IPS-20b (cell line): ENCODE measurements at regions not wholly inside any gene's neighbourhood (a gene's known extent, or its start where the extent isn't known, plus 50 kb on each side); places are given as distances from the start of the nearest gene placed in this dataset.
"Not testable (repeated sequence)": the region's sequence is repeated elsewhere in the genome, so short reads cannot be mapped to it uniquely, and the experiment has no call there.

Source experiments
- H3K27ac ChIP-seq: one replicate; pipeline ENCODE4 v1.5.1; 2013; ENCODE audit warnings: low read length
- H3K27me3 ChIP-seq: 2 replicates; pipeline ENCODE4 v1.6.1; 2013; ENCODE audit warnings: mild to moderate bottlenecking, low read length, inconsistent platforms; ENCODE audit not compliant: insufficient read depth
- H3K36me3 ChIP-seq: 2 replicates; pipeline ENCODE4 v1.6.1; 2013; ENCODE audit warnings: low read depth, mild to moderate bottlenecking, inconsistent platforms, low read length, moderate library complexity; ENCODE audit not compliant: insufficient read depth
- H3K4me1 ChIP-seq: 2 replicates; pipeline ENCODE4 v1.6.1; 2013; ENCODE audit warnings: mild to moderate bottlenecking, control low read depth, inconsistent platforms, low read length, moderate library complexity; ENCODE audit not compliant: insufficient read depth
- H3K4me3 ChIP-seq: 2 replicates; pipeline ENCODE4 v1.5.1; 2013; ENCODE audit warnings: mild to moderate bottlenecking, low read length, inconsistent platforms
- H3K9ac ChIP-seq: 2 replicates; pipeline ENCODE4 v1.6.1; 2013; ENCODE audit warnings: low read depth, mild to moderate bottlenecking, inconsistent platforms, low read length, moderate library complexity
- H3K9me3 ChIP-seq: 2 replicates; pipeline ENCODE4 v1.6.1; 2013; ENCODE audit warnings: mild to moderate bottlenecking, low read depth, low read length, inconsistent platforms; ENCODE audit not compliant: insufficient read depth

DNA sequence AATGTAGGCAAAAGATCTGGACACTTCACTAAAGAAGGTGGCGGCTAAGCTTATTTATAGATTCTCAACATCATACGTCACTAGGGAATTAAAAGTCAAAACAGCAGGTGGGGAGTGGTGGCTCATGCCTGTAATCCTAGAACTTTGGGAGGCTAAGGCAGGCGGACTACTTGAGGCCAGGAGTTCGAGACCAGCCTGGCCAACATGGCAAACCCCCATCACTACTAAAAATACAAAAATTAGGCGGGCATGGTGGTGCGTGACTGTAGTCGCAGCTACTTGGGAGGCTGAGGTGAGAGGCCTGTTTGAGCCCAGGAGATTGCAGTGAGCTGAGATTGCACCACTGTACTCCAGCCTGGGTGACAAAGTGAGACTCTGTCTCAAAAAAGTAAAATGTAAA lies 74.6 kb downstream of the GPX5 start:
- Histone ChIP-seq H3K36me3 (no peaks in the 10 kb centered on the region), H3K4me3 (no peak overlapping the region), H3K27me3 (no peaks in the 10 kb centered on the region), H3K9ac (no peak overlapping the region), H3K27ac (no peak overlapping the region), H3K4me1 (no peaks in the 10 kb centered on the region), H3K9me3 (no peaks in the 10 kb centered on the region)

DNA sequence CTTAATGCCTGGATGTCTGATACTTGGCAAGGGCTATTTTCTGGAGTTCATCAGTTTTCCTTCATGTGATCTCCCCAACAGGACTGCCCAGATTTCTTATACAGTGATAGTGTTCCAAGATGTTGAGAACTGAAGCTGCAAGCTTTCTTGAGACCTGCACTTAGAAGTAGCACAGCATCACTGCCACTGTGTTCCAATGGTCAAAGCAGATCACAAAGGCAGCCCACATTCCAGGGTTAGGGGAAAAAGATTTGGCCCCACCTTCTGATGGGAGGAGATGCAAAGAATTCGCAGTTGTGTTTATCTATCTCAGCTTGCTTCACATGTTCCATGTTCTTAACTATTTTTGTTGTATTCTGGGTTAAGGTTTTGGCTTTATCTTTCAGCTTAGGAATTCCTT lies 78.2 kb downstream of the GPX5 start:
- H3K4me3 ChIP-seq: no peak overlapping the region
- H3K9me3 ChIP-seq: no peaks in the 10 kb centered on the region
- H3K36me3 ChIP-seq: no peaks in the 10 kb centered on the region
- 0 out of 2 replicates have a peak, but pooled peaks cover 5% of the 10 kb centered on the region for H3K4me1 ChIP-seq
- H3K27ac ChIP-seq: no peak overlapping the region
- no peaks in the 10 kb centered on the region for H3K27me3 ChIP-seq
- H3K9ac ChIP-seq: no peak overlapping the region

DNA sequence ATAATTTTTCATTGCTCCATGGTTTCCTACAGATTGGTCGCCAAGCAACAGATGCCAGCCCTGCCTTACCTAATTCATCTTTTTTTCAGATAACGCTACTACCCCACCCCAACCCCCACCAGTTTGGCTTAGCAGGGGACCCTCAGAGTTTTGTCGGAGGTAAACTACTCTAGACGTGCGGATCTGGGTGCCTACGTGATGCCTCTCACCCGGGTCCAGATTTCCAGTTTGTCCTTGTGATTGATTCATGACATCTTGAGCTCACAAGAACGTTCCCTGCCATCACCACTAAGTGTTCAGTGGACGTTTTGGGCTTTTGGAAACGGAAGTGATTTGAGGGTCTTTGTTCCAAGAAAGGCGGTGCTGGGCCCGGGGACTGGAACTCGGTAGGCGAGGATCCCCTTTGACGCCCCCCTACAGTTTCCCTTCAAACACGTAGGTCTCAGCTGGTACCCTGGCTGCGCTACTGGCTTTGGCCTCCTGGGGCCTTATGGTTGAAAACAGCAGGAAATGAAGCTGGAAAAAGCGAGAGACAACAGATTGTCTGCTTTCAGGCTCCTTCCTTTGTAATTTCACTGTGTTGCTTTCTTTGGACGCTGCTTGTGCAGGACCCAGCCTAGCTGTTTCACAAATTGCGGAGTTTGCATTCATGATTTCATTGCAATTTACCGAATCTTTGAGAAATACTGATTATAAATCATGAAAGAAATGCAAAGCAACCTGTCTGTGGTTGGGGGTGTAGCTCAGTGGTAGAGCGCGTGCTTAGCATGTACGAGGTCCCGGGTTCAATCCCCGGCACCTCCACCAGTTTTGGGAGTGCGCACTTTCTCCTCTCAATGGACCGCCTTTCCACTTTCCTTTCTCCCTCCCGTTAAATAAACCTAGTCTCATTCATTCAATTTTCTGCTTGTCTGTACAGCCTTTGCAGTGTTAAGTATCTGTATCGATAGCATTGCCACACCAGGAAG lies 81.0 kb downstream of the GPX5 start:
- Histone ChIP-seq H3K27me3 (no peaks in the 10 kb centered on the region), H3K27ac (no peak overlapping the region), H3K4me1 (0 out of 2 replicates have a peak, but pooled peaks cover 5% of the 10 kb centered on the region), H3K36me3 (no peaks in the 10 kb centered on the region), H3K9me3 (no peaks in the 10 kb centered on the region), H3K9ac (peak overlapping the region; percentile 46; the same call in 1 of the 2 replicates), H3K4me3 (peak overlapping the region; percentile 87)

DNA sequence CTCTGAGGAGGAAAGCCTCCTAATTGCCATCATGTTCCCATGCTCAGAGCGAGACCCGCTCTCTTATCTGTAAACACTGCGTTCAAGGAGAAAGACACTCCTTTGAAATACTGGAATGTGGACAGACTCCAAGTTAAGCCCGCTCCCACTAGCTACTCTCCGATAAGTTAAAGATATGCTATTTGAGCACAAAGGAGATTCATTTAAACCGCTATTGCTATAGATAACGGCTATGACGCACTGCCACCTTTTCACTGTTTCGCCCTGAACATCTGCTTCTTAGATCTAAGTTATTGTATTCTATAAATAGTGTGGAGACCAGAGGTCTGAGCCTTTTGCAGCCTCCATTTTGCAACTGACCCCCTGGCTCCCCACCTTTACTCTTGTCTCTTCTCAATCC lies 82.3 kb downstream of the GPX5 start:
- no peak overlapping the region for H3K9ac ChIP-seq
- H3K27me3 ChIP-seq: no peaks in the 10 kb centered on the region
- no peak overlapping the region for H3K4me3 ChIP-seq
- H3K27ac ChIP-seq: no peak overlapping the region
- 0 out of 2 replicates have a peak, but pooled peaks cover 5% of the 10 kb centered on the region for H3K4me1 ChIP-seq
- no peaks in the 10 kb centered on the region for H3K9me3 ChIP-seq
- no peaks in the 10 kb centered on the region for H3K36me3 ChIP-seq

DNA sequence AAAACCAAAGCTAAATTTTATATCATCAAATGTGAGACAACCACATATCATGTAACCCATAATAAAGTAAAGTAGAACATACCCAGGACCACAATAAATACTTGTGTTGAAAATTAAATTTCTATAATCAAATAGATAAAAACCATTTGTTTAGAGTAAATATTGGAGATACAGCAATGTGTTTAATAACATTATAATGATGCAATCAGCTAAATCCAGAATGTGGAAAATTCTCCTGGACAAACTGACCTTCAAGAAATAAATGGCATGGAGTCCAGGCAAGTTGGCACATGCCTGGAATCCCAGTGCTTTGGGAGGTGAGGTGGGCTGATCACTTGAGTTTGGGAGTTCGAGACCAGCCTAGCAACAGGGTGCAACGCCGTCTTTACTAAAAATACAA lies 84.0 kb downstream of the GPX5 start:
- H3K27me3 ChIP-seq: no peaks in the 10 kb centered on the region
- no peaks in the 10 kb centered on the region for H3K36me3 ChIP-seq
- H3K27ac ChIP-seq: no peak overlapping the region
- no peaks in the 10 kb centered on the region for H3K9me3 ChIP-seq
- H3K9ac ChIP-seq: no peak overlapping the region
- no peak overlapping the region for H3K4me3 ChIP-seq
- H3K4me1 ChIP-seq: 0 out of 2 replicates have a peak, but pooled peaks cover 5% of the 10 kb centered on the region

DNA sequence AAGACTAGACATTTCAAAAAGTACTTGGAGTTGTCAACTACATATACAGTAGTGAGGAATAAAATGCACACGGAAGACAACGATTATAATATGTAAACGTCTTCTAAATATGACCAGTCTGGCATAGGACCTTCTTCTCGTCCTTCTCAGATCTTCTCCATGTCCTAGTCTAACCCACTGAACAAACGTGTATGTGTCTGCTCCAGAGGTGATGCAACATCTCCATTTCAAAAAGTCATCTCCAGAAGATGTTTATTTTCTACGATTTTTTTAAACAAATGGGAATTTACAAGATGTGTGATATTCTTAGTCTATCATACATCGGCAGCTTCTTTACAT lies 89.9 kb downstream of the GPX5 start:
- H3K9ac ChIP-seq: no peak overlapping the region

DNA sequence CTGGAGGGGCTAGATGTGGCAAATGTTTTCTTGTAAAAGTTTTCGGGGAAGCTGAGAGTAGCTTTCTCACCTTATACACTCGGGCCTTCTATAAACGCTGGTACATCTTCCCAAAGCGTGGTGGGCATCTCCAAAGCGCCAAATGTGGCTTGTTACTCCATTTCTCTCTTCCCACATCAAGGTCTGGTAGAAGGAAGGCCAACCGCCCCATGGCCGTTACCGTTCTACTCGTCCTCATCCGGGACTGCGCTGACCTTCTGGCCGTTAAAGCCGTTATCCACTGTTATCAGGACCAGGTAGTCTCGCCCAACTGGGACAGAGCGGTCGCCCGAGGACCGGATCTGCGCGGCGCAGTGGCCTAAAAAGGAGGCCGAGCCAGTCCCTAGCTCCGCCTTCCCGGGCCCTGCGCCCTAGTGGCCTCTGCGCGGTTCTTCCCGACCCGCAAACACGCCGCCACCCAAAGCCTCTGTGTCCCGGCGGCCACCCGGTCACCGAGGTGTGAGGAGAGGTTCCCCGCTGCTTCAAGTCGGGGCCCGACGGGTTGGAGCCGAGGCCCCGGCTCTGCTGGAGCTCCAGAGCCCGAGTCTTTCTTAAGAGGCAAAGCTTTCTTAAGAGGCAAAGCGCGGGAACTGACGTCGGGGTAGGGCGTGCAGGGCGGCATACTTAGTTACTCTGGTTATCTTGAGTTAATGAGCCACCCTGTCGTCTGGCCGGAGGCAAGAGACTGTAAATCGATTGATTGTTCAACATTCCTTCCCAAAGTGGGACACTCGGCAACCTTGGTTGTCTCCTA lies 90.5 kb downstream of the GPX5 start:
- H3K36me3 ChIP-seq: no peaks in the 10 kb centered on the region
- H3K27me3 ChIP-seq: peaks cover 9% of the 10 kb centered on the region; the same call in 1 of the 2 replicates
- no peaks in the 10 kb centered on the region for H3K4me1 ChIP-seq
- no peaks in the 10 kb centered on the region for H3K9me3 ChIP-seq
- no peak overlapping the region for H3K4me3 ChIP-seq
- H3K9ac ChIP-seq: no peak overlapping the region
- no peak overlapping the region for H3K27ac ChIP-seq

More for the DNA sequence above, 89.9 kb downstream of the GPX5 start:
- H3K27me3 ChIP-seq: peaks cover 3% of the 10 kb centered on the region; the same call in 1 of the 2 replicates
- no peaks in the 10 kb centered on the region for H3K9me3 ChIP-seq
- no peaks in the 10 kb centered on the region for H3K36me3 ChIP-seq
- no peak overlapping the region for H3K27ac ChIP-seq
- no peaks in the 10 kb centered on the region for H3K4me1 ChIP-seq
- H3K4me3 ChIP-seq: no peak overlapping the region

DNA sequence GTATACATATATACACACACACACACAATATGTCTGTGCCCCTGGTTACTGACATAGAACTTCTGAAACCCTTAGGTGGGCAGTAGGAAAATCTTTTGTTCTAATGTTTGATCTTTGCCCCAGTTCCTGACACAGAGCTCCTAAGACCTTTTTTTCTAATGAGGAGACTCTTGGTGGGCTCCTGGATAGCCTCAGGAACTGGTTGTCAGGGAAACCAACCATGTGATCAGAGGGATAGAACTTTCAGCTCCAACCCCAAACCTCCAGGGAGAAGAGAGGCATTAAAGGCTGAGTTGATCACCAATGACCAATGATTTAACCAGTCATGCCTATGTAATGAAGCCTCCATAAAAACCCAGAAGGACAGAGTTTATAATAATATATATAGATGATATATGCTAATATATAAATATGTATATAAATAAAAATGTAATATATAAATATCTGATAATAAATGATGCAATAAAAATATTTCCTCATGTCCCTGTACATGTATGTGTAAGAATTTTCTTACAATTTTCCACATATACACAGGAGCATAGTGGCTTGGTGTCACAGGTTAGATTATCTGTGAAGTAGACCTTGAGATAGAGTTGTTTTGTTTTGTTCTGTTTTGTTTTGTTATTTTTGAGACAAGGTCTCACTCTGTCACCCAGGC lies 93.3 kb downstream of the GPX5 start:
- Histone ChIP-seq H3K9ac (no peak overlapping the region), H3K9me3 (no peaks in the 10 kb centered on the region), H3K36me3 (no peaks in the 10 kb centered on the region), H3K4me3 (no peak overlapping the region), H3K27me3 (peaks cover 9% of the 10 kb centered on the region; the same call in 1 of the 2 replicates), H3K4me1 (no peaks in the 10 kb centered on the region), H3K27ac (no peak overlapping the region)

DNA sequence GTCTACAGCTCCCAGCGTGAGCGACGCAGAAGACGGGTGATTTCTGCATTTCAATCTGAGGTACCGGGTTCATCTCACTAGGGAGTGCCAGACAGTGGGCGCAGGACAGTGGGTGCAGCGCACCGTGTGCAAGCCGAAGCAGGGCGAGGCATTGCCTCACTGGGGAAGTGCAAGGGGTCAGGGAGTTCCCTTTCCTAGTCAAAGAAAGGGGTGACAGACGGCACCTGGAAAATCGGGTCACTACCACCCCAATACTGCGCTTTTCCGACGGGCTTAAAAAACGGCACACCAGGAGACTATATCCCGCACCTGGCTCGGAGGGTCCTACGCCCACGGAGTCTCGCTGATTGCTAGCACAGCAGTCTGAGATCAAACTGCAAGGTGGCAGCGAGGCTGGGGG lies 95.6 kb downstream of the GPX5 start:
- H3K27ac ChIP-seq, H3K9me3 ChIP-seq, H3K4me1 ChIP-seq, H3K36me3 ChIP-seq, H3K27me3 ChIP-seq: not testable (repeated sequence)
- H3K4me3 ChIP-seq: peak overlapping the region; percentile 69
- peak overlapping the region; percentile 64; the same call in 1 of the 2 replicates for H3K9ac ChIP-seq

DNA sequence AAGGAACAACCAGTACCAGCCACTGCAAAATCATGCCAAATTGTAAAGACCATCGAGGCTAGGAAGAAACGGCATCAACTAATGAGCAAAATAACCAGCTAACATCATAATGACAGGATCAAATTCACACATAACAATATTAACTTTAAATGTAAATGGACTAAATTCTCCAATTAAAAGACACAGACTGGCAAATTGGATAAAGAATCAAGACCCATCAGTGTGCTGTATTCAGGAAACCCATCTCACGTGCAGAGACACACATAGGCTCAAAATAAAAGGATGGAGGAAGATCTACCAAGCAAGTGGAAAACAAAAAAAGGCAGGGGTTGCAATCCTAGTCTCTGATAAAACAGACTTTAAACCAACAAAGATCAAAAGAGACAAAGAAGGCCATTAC lies 97.6 kb downstream of the GPX5 start:
- not testable (repeated sequence) for H3K36me3 ChIP-seq, H3K27ac ChIP-seq, H3K9ac ChIP-seq, H3K4me3 ChIP-seq, H3K9me3 ChIP-seq, H3K27me3 ChIP-seq, H3K4me1 ChIP-seq

DNA sequence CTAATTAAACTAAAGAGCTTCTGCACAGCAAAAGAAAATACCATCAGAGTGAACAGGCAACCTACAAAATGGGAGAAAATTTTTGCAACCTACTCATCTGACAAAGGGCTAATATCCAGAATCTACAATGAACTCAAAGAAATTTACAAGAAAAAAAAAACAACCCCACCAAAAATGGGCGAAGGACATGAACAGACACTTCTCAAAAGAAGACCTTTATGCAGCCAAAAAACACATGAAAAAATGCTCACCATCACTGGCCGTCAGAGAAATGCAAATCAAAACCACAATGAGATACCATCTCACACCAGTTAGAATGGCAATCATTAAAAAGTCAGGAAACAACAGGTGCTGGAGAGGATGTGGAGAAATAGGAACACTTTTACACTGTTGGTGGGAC lies 100.7 kb downstream of the GPX5 start:
- not testable (repeated sequence) for H3K27ac ChIP-seq, H3K4me3 ChIP-seq, H3K9ac ChIP-seq, H3K4me1 ChIP-seq, H3K27me3 ChIP-seq, H3K36me3 ChIP-seq, H3K9me3 ChIP-seq
